Gastroesophageal sphincter (tissue), 4 donors: ENCODE measurements at regions not wholly inside any gene's neighbourhood (a gene's known extent, or its start where the extent isn't known, plus 50 kb on each side); places are given as distances from the start of the nearest gene placed in this dataset.

Experiments
- ATAC-seq: fragments of 150-250 bp; one replicate; pipeline ENCODE4 v1.9.1; 2016; ENCODE audit warnings: mild to moderate bottlenecking, moderate library complexity
- H3K27ac ChIP-seq, 4 donors: fragments of 200-600 bp; sonication (generic) in 3 of 4; 1 replicate in 3 of 4; 2 replicates in 1 of 4; pipeline ENCODE4 v1.5.1; 2016 to 2019
- H3K27me3 ChIP-seq: fragments of 200-600 bp; sonication (generic); one replicate; pipeline ENCODE4 v1.5.1; 2019
- H3K36me3 ChIP-seq, 2 donors: fragments of 200-600 bp; sonication (generic); one replicate each; pipeline ENCODE4 v1.5.1; 2019; ENCODE audit warnings: control low read depth in 1 of 2
- H3K4me1 ChIP-seq, 3 donors: fragments of 200-600 bp; sonication (generic); 1 replicate in 2 of 3; 2 replicates in 1 of 3; pipeline ENCODE4 v1.5.1; 2016 to 2019; ENCODE audit warnings: control low read depth in 2 of 3
- H3K4me3 ChIP-seq, 2 donors: fragments of 200-600 bp; sonication (generic); one replicate each; pipeline ENCODE4 v1.5.1; 2019; ENCODE audit warnings: mild to moderate bottlenecking in 1 of 2, moderate library complexity in 1 of 2
- H3K9me3 ChIP-seq, 3 donors: fragments of 200-600 bp; sonication (generic); one replicate each; pipeline ENCODE4 v1.5.1; 2017 to 2019; ENCODE audit warnings: control low read depth in 2 of 3
- EP300 ChIP-seq: sonication (generic); formaldehyde crosslinking; IDR thresholded peaks from one replicate; pipeline ENCODE4 v1.6.1; 2017; ENCODE audit warnings: antibody characterized with exemption, mild to moderate bottlenecking
- POLR2A ChIP-seq, 2 donors: fragments of 450-650 bp; IDR thresholded peaks; one replicate each; pipeline ENCODE4 v1.6.1; 2017; ENCODE audit warnings: antibody characterized with exemption in 2 of 2, mild to moderate bottlenecking in 2 of 2, moderate library complexity in 1 of 2
- POLR2AphosphoS5 ChIP-seq: sonication (generic); formaldehyde crosslinking; IDR thresholded peaks from one replicate; pipeline ENCODE4 v1.6.1; 2017; ENCODE audit warnings: antibody characterized with exemption
- WGBS, 2 donors: methylation state at CpG; one replicate each; pipeline ENCODE4 v1.1.5; 2018; ENCODE audit warnings: low coverage in 1 of 2; 5-methylcytosine and 5-hydroxymethylcytosine counted together
- TF ChIP-seq, protein P1 (sequence below), 4 experiments: fragments of 200-600 bp in 2 of 4; fragments of 450-650 bp in 2 of 4; sonication (generic) in 1 of 4; IDR thresholded peaks; one replicate each; pipeline ENCODE4 v1.5.1; 2017 to 2019; ENCODE audit warnings: antibody characterized with exemption in 4 of 4, mild to moderate bottlenecking in 2 of 4, moderate library complexity in 2 of 4

DNA sequence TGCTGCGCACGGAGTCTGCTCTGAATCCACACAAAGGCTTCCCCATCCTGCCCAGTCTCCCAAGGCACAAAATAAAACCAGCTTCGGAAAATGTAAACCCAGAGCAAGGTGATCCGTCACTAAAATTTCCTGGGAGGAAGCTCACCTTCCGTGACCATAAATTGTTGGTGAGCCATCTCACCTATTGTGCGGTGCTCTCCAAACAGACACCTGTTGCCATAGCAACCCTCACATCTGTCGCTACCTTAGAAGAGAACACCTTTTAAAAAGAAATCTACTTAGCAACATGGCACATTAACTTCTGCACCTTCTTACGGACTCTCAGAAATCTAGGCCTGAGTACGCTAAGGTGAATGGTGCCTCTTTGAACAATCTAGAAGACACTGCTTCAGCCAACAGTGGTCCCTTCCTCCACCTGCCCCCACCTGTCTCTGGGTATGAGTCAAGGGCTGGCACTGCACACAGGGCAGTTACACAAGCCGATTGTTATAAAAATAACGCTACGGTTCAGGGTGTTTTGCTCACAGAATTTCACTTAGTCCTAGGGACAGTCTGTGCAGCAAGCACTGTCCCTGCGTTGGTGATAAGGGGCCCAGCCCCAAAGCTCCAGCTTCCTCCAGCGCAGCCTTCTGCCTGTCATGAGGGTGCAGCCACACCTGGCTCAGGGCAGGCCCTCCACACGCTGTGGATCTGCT lies 114.9 kb upstream of the ID2 start:
- Histone ChIP-seq H3K27ac (no peak overlapping the region), H3K4me3 (no peak overlapping the region), H3K27me3 (no peaks in the 10 kb centered on the region), H3K36me3 (no peaks in the 10 kb centered on the region), H3K9me3 (no peaks in the 10 kb centered on the region), H3K4me1 (no peaks in the 10 kb centered on the region)
- TF ChIP-seq POLR2A (IDR thresholded peaks at IDR 0.05) (no peak), EP300 (no peak), POLR2AphosphoS5 (no peak)
- TF ChIP-seq, protein P1, sequence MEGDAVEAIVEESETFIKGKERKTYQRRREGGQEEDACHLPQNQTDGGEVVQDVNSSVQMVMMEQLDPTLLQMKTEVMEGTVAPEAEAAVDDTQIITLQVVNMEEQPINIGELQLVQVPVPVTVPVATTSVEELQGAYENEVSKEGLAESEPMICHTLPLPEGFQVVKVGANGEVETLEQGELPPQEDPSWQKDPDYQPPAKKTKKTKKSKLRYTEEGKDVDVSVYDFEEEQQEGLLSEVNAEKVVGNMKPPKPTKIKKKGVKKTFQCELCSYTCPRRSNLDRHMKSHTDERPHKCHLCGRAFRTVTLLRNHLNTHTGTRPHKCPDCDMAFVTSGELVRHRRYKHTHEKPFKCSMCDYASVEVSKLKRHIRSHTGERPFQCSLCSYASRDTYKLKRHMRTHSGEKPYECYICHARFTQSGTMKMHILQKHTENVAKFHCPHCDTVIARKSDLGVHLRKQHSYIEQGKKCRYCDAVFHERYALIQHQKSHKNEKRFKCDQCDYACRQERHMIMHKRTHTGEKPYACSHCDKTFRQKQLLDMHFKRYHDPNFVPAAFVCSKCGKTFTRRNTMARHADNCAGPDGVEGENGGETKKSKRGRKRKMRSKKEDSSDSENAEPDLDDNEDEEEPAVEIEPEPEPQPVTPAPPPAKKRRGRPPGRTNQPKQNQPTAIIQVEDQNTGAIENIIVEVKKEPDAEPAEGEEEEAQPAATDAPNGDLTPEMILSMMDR (IDR thresholded peaks at IDR 0.05), result no peak
- 97% methylated on average over 9 of the region's 15 CpGs; no CpG with 5 or more reads in 1 of the 2 donors for WGBS, 2 donors
- no peak for ATAC-seq

DNA sequence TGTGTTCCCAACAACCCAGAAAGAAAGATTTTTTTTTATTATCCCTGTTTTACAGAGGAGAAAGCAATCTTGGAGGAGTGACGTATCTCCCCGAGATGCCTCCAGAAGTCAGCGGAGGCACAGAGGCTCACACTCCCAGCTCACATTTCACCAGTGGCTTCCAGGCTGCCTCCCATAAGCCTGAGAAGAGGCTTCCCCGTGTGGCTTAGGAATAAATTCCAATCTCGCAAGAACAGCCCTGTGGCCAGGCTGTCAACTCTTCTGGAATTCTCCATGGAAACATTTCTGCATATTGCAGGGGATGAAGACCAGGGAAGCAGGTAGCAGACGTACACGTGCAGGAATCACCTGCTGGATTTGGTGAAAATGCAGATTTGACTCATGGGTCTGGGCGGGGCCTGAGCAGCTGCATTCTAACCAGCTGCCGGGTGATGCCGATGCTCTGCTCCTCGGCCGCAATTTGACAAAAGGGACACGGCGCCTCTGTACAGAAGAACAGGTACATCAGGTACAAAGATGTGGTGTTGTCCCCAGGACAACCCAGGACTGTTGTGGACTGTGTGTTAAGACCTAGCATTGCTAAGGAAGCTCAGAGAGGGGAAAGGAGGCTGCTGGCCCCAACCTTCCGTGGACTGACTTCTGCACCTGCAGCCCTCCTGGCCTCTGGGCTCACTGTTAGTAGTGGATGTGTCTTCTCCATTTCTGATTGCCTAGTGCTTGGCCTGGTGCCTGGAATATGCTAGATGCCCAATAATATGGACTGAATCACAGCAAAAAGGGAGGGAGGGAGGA lies 114.2 kb upstream of the ID2 start:
- Histone ChIP-seq H3K36me3 (no peaks in the 10 kb centered on the region), H3K4me1 (no peaks in the 10 kb centered on the region), H3K4me3 (no peak overlapping the region), H3K9me3 (no peaks in the 10 kb centered on the region), H3K27me3 (no peaks in the 10 kb centered on the region), H3K27ac (no peak overlapping the region)
- TF ChIP-seq POLR2AphosphoS5 (no peak), EP300 (no peak), POLR2A (IDR thresholded peaks at IDR 0.05) (no peak)
- TF ChIP-seq, protein P1 (IDR thresholded peaks at IDR 0.05), result no peak
- ATAC-seq, result no peak
- WGBS, 2 donors, result 75% methylated on average over 4 of the region's 15 CpGs; no CpG with 5 or more reads in 1 of the 2 donors

DNA sequence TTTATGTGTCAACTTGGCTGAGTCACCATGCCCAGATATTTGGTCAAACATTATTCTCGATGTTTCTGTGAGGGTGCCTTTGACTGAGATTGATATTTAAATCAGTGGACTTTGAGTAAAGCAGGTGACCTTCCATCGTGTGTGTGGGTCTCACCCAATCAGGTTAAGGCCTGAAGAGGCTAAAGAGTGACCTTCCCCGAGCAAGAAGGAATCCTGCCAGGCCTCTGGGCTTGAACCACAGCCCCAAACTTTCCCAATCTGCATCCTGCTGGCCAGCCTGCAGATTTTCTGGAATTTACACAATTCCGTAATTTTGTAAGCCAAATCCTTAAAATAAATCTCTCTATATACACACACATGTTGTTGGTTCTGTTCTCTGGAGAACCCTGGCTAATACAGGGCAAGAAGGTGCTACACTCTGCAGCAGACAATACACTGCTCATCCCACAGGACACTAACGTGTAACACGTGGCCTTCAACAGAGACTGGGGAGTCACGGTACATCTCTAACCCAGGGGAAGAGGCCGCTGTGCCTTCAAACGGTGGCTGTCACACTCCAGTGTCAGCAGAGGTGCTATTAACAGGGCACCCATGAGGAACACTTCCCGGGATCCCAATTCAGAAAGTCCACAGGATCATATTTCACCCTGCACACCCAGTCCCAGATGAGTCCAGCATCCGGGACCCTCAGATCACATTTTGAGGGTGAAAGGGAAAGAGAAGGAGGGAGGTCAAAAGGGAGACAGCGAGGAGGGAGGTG lies 113.1 kb upstream of the ID2 start:
- 85 to 88% methylated on average over 4 to 5 of the region's 12 CpGs for WGBS, 2 donors
- no peak for ATAC-seq
- no peaks in the 10 kb centered on the region for H3K9me3 ChIP-seq

DNA sequence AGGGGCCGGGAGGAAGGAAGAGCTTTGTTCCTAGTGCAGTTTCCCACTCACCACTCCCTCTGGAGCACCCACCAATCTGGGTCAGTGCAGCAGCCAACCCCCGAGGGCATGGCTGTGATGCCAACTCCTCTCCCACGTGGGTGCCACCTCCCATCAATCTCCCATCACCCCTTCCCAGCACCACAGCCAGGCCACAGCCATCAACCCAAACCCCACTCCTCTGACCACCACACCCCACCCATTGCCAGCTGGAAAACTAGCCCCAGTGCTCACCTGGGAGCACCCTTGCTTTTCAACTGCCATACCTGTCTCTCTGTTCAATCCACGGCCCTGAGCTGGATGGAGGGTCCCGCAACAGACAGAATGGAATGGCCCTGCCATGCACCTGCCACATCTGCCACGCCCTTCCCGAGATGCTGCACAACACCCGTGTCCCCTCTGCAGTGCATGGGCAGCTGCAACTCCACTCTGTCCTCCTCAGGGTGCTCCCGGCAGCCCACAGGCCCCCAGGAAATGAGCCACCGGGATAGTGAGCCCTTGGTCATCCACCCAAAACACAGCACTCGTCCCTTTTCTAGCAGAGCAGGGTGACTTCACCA lies 112.4 kb upstream of the ID2 start:
- Histone ChIP-seq H3K36me3 (no peaks in the 10 kb centered on the region), H3K9me3 (no peaks in the 10 kb centered on the region), H3K4me3 (no peak overlapping the region), H3K27me3 (no peaks in the 10 kb centered on the region), H3K27ac (no peak overlapping the region), H3K4me1 (peaks cover 0 to under 1% (median 0%) of the 10 kb centered on the region in 3 donors)
- ATAC-seq, result no peak
- TF ChIP-seq POLR2A (IDR thresholded peaks at IDR 0.05) (no peak), EP300 (no peak), POLR2AphosphoS5 (no peak)
- TF ChIP-seq, protein P1 (IDR thresholded peaks at IDR 0.05), result no peak
- 29 to 58% methylated on average over 1 to 2 of the region's 11 CpGs for WGBS, 2 donors

More for the DNA sequence above, 113.1 kb upstream of the ID2 start:
- TF ChIP-seq POLR2A (IDR thresholded peaks at IDR 0.05), result no peak
- TF ChIP-seq, protein P1 (IDR thresholded peaks at IDR 0.05), result no peak
- TF ChIP-seq EP300, result no peak
- TF ChIP-seq POLR2AphosphoS5, result no peak
- Histone ChIP-seq H3K4me1 (no peaks in the 10 kb centered on the region), H3K4me3 (no peak overlapping the region), H3K36me3 (no peaks in the 10 kb centered on the region), H3K27me3 (no peaks in the 10 kb centered on the region), H3K27ac (no peak overlapping the region)
